ENCODE measurements at regions not wholly inside any gene's neighbourhood (a gene's known extent, or its start where the extent isn't known, plus 50 kb on each side); places are given as distances from the start of the nearest gene placed in this dataset.

DNA sequence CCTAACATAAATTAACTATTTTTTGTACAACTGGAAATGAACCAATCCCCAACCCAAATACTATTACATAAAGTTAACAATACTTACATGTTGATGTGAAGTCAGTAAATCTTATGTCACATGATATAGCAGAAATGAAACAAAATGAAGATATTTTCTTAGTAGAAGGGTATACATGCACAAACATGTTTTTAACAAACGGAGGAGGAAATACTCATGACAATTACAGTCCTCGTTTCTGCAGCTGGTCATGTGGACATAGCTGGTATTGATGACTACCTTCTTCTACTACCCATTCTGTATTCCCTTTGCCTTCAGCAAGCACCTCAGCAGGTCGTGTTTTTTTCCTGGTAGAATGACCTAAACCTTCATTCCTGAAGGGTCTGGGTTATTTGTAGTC is 252.3 kb downstream of the HTR7 start:
- DNase-seq = no peak

DNA sequence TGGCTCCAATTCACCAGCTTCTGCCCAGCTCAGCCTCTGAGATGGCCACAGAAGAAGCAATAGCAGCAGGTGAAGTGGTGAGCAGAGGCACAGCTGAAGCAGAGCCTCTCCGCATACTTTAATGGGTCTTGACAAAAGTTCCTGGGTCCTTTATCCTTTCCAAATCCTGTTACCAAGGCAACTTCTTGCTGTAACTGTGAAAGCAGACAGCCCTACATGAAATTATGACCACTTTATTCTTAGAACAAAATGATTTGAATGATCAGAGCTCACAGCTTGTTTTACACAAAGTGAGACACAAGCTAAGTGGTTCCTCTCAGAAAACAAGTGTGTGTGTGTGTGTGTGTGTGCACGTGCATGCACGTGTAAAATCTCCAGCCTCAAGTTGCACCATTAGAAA is 245.6 kb downstream of the HTR7 start:
- no peak for DNase-seq

DNA sequence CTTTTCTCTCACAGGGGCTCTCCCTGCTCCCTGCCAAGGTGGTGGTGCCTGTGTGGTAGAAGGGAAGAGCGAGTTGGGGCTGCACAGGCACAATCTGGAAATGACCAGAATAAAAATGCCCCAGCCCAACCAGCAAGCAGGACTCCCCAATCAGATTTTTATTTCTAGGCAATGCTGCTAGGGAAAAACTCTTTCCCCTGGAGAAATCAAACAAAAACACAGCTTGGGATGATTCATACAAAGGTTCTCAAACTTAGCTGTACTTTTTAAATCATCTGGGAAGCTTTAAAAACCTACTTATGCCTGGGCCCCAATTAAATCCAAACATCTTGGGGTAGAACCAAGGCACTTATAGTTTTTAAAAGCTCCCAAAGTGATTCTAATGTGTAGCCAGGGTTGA is 243.2 kb downstream of the HTR7 start:
- no peak for DNase-seq

DNA sequence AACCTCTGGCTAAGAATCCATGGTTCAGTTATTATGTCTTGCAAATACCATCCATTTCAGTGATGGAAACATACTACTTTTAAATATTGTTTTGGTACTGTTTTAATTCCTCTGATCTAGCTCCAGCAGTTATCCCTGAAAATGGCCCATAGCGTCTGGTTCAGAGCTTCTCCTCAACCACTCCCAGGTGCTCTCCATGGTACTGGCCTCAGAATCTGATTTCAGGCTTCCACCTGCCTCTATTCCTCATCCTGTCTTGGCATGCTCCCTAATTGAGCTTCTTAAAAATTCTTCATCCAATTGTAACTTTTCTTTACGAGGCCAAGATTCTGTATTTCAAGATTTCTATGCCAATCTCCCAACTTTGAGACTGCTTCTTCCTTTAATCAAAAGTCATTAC is 236.3 kb downstream of the HTR7 start:
- DNase-seq = peak; percentile 26

DNA sequence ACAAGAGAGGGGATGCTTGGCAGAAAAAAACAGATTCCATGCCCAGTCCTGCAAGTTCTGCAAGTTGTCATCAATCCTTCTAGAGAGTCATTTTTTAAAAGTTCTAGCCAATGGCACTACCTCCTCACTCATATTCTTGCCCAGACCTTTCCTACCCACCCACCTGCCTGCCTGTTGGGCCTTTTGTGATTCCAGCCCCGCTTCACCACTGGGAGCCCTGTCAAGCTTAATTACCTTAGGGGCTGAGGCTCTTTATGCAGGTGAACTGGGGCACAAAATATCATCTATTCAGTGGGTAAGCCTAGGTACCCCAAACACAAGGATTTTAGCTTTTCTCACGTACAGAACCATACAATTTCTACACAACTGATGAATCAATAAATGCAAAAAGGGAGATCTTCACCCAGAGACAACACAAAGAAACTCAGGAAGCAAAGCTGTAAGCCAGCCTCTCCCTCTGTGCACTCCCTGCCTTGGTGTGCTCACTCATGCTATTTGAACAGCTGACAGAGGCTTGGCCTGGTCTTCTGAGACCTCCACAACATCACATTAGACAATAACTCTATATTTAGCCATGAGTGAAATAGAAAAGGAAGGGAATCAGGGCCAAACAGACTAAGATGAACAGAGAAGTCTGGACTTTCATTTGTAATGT is 222.6 kb downstream of the HTR7 start:
- DNase-seq = no peak

DNA sequence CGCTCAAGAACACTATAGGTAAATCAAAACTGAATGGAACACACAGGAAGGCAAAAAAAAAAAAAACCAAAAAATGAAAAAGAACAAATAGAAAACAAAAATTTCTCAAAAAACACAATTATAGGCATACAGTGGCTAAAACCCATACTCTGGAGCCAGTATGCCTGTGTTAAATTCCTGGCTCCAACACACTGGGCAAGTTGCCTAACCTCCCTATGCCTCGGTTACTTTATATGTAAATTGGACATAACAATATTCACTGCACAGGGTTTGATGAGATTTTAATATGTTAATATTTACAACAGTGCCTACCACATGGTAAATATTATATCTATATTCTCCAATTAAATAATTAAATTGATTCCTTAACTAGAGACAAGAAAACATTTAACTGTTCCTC is 217.1 kb downstream of the HTR7 start:
- DNase-seq = no peak

DNA sequence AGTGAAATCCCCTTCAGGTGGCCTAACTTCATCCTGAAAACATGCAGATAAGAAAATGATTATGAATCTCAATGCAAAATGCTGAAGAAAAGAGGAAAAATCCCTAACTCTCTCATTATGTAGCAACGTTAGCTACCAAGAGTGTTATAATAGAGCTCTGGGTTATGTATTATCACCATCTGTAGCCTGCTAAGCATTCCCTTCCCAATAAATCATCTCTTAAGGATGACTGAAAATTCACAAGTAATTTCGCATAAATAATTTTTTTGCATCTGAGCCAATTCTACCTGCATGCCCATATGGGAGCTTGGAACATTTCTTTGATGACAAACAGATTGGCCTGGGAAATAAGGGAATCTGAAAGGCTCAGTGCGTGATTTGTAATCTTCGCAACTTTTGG is 216.1 kb downstream of the HTR7 start:
- no peak for DNase-seq

DNA sequence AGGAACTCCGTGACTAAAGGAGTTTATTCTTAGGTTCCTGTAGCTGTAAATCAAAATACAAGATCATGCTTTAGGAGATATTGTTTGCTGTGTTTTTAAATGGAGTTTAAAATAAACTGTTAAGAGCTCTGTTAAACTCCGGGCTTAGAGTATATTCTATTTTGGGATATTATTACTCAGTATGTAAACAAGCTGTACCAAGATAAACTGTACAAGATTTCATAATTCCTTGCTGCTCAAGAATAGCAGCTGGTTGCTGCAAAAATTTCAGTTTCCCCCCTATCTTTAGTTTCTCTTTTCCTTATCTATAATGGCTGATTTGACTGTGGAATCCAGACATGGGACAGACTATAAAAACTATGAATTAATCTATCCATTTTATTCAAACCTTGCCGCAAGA is 215.7 kb downstream of the HTR7 start:
- DNase-seq = no peak

DNA sequence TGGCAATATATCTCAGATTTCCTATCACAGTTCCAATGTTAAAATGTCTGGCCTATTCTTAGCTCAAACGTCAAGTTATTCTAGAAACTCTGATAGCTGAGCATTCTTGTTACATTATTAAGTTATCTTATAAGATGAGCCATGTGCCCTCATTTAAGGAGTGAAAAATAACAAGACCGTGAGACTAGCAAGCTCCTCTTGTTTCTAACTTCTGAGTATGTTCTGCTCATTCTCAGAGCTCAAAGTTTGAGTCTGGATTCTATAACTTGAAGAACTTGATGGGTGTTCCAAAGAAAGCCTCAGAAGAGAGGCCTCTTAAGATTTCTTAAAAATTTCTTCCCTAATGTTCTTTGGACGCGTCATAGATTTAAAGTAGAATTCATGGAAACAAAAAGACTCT is 215.2 kb downstream of the HTR7 start:
- DNase-seq = no peak

DNA sequence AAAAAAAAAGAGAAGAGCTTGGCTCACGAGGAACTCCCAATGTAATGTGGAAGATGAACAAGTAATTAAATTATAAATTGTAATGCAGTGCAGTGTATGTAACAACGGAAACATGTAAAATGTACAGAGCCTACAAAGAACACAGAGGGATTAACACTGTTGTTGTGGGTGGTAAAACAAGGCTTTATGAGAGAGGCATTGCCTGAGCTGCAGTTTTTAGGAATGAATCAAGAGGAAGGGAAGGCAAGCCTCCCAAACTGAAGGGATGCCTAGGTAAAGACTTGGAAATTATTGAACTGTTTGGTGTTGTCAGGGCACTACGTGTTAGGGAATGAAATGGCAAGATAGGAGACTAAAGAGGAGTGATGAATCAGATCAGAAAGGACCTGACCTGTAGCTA is 213.7 kb downstream of the HTR7 start:
- no peak for DNase-seq

DNA sequence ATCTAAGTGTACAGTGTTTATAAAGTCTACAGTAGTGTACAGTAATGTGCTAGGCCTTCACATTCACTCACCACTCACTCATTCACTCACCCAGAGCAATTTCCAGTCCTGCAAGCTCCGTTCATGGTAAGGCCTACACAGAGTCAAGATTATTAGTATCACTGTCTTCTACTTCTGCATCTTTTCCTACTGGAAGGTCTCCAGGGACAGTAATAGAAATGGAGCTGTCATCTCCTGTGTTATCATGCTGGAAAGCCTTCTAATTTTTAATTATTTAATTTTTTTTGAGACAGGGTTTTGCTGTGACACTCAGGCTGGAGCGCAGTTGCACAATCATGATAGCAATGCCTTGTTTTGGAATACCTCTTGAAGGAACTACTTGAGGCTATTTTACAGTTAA is 207.0 kb downstream of the HTR7 start:
- DNase-seq = no peak

DNA sequence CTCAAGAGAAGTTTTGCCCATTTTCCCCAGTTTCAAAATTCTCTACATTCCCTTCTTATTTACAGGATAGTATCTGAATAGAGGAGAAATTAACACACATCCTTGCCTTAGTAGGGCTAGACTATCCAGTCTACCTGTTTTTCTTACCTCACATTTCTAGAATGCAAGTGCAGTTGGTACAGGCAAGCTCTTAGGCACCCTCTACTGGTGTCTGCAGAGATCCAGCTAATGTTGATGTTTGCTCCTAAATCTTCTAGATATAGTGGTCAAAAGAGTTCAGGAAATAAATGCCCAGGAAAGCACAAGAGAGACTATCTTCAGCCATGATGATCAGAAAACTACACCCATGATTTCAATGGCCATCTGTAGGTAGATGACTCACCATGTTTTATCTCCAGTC is 205.3 kb downstream of the HTR7 start:
- no peak for DNase-seq

DNA sequence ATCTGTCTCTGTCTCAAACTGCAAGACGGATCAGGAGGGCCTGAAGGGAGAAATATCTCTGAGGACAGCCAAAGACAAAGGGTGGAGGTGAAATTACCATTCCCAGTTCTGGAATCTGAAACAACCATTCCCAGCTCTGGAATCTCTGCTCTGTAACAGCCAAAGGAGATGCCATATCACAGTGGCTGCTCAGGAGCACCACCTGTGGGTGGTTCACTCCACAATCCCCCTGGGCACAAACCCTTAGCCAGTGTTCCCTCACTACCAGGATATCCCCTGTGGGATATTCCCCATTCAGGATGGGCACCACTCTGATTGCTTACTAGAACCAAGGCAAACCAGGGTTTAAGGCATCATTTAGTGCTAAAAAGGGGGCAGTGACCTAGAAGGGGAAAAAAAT is 199.0 kb downstream of the HTR7 start:
- no peak for DNase-seq

DNA sequence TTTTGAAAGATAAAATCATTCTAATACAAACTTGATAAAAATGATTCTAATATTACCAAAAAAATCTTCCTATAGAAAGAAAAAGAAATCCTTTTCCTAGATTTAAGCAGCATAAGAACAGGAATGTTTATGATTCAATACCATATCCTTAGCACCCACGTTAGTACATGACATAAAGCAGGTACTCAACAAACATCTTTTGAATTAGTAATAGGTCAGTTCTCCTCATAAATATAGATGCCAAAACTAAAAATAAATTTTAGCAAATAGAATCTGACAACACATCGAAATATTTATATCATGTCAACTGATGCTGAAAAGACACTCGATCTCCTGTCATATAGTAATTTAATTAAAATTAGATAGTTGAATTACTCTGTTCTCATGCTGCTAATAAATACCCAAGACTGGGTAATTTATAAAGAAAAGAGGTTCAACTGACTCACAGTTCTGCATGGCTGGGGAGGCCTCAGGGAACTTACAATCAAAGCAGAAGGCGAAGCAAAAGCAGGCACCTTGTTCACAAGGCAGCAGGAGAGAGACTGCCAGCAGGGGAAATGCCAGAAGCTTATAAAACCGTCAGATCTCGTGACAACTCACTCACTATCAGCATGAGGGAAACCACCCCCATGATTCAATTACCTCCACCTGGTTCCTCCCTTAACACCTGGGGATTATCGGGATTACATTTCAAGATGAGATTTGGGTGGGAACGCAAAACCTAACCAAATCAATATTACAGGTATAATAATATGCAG is 191.8 kb downstream of the HTR7 start:
- DNase-seq = no peak

DNA sequence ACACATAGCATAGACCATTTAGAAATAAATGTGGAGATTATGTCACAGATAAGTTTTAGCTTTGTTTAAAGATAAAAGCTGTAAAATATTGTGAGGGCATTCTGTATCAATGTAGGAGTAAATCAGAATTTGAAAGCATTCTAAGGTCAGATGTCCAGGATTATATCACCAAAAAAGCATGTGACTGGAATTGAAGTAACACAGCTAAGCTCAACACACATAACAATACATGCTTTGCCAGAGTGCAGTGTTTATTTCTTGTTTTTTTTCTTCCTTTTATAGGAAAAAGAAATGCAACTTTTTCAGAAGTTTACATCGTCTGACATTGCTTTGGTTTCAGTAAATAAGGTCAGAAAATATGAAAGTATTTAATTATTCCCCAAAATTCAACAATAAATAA is 183.4 kb downstream of the HTR7 start:
- no peak for DNase-seq

DNA sequence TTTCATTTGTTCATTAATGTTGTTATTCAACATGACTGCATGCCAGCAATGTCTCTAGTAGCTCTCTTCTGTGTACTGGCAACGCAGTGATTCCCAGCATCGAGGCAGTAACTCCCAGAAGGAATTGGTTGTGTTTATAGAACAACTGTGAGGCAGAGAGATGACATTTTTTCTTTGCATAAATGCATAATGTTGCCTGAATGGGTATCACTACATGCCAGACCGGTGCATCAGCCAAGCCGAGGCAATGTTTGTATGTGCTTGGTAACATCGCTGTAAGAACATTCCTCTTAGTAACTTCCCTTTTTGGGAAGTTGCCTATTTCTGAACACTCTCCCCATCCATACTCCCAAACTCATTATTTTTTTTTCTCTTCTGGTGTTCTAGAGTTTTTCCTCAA is 182.9 kb downstream of the HTR7 start:
- no peak for DNase-seq

DNA sequence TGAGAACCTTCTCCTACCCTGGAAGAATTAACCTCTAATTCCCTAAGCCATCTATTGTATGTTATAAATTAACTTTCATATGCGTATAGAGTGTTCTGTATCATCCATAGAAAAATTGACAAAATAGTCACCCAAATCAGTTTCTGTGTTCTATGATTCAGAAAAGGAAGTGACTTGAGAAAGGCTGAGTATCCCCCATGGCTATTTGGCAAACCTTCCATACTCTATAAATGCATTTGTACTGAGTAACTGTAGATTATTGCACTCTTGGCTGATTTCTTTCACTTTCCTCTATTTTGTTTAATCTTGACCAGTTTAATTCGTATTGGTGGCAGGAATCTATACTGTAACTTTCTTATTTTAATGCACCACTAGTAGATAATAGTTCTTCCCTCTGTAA is 182.2 kb downstream of the HTR7 start:
- no peak for DNase-seq

All from left kidney (tissue), 1 donor.